Stimulated activated naive CD8-positive, alpha-beta T cell treated with anti-CD3 and anti-CD28 coated beads, Interleukin-15, amount 100 ng/mL, for 72 hours (primary cell): ENCODE measurements at regions not wholly inside any gene's neighbourhood (a gene's known extent, or its start where the extent isn't known, plus 50 kb on each side); places are given as distances from the start of the nearest gene placed in this dataset.

Experiments used
- ATAC-seq: fragments of 150-1000 bp; cut with Tn5 transposase; 2 replicates; pipeline ENCODE4 v1.10.0; 2021; ENCODE audit warnings: mild to moderate bottlenecking, moderate library complexity
- DNase-seq, 2 donors: peaks; one replicate each; pipeline ENCODE4 v3.0.0; 2021 to 2022
- H3K27ac Mint-ChIP-seq, 2 donors: one replicate each; pipeline ENCODE4 v1.8.0; 2022; ENCODE audit warnings: mild to moderate bottlenecking in 2 of 2, mixed read lengths in 2 of 2, moderate library complexity in 2 of 2
- H3K27me3 Mint-ChIP-seq: one replicate; pipeline ENCODE4 v1.8.0; 2022; ENCODE audit warnings: mixed read lengths
- H3K4me1 Mint-ChIP-seq: one replicate; pipeline ENCODE4 v1.8.0; 2022; ENCODE audit warnings: mild to moderate bottlenecking, mixed read lengths
- H3K4me3 Mint-ChIP-seq, 2 donors: one replicate each; pipeline ENCODE4 v1.8.0; 2022; ENCODE audit warnings: mild to moderate bottlenecking in 2 of 2, mixed read lengths in 2 of 2, moderate library complexity in 1 of 2
- H3K9me3 Mint-ChIP-seq, 2 donors: one replicate each; pipeline ENCODE4 v1.8.0; 2022; ENCODE audit warnings: mixed read lengths in 2 of 2

GRCh38 chr3:137347817-137348368 is 390.1 kb downstream of the IL20RB start:
- no peak for DNase-seq
- ATAC-seq, result no peak
- no peak overlapping the region for H3K27ac Mint-ChIP-seq
- H3K9me3 Mint-ChIP-seq, result peaks cover 16 to 19% of the 10 kb centered on the region in 2 donors
- no peaks in the 10 kb centered on the region for H3K4me1 Mint-ChIP-seq
- no peaks in the 10 kb centered on the region for H3K27me3 Mint-ChIP-seq
- H3K4me3 Mint-ChIP-seq, result no peak overlapping the region

GRCh38 chr3:137348936-137349335 is 391.2 kb downstream of the IL20RB start:
- Mint-ChIP-seq H3K4me1 (no peaks in the 10 kb centered on the region), H3K27me3 (no peaks in the 10 kb centered on the region)
- ATAC-seq, result no peak

GRCh38 chr3:137349557-137350348 is 392.0 kb downstream of the IL20RB start:
- Mint-ChIP-seq H3K4me1 (no peaks in the 10 kb centered on the region), H3K27me3 (no peaks in the 10 kb centered on the region), H3K9me3 (peaks cover 12 to 16% of the 10 kb centered on the region in 2 donors), H3K27ac (no peak overlapping the region), H3K4me3 (no peak overlapping the region)
- DNase-seq (no peak), ATAC-seq (no peak)

More at GRCh38 chr3:137348936-137349335, 391.2 kb downstream of the IL20RB start:
- Mint-ChIP-seq H3K4me3 (no peak overlapping the region), H3K9me3 (peaks cover 12 to 16% of the 10 kb centered on the region in 2 donors), H3K27ac (no peak overlapping the region)
- DNase-seq, result no peak

GRCh38 chr3:137360531-137361201 is 402.9 kb downstream of the IL20RB start:
- Mint-ChIP-seq H3K27me3 (no peaks in the 10 kb centered on the region), H3K9me3 (peaks cover 10 to 32% of the 10 kb centered on the region in 2 donors), H3K4me3 (no peak overlapping the region), H3K4me1 (no peaks in the 10 kb centered on the region), H3K27ac (no peak overlapping the region)
- DNase-seq (no peak), ATAC-seq (no peak)

- no peak overlapping the region for H3K27ac Mint-ChIP-seq
- H3K9me3 Mint-ChIP-seq, result peaks cover 10 to 17% of the 10 kb centered on the region in 2 donors
- DNase-seq (no peak), ATAC-seq (no peak)
- no peaks in the 10 kb centered on the region for H3K27me3 Mint-ChIP-seq
- no peaks in the 10 kb centered on the region for H3K4me1 Mint-ChIP-seq
- H3K4me3 Mint-ChIP-seq, result no peak overlapping the region
These were observed 382.0 kb upstream of the SOX14 start for GRCh38 chr3:137382005-137382594.

GRCh38 chr3:137385922-137386321 is 378.2 kb upstream of the SOX14 start:
- no peaks in the 10 kb centered on the region for H3K27me3 Mint-ChIP-seq
- H3K27ac Mint-ChIP-seq, result no peak overlapping the region
- H3K4me1 Mint-ChIP-seq, result no peaks in the 10 kb centered on the region
- peaks cover 12 to 14% of the 10 kb centered on the region in 2 donors for H3K9me3 Mint-ChIP-seq
- DNase-seq (no peak), ATAC-seq (no peak)
- H3K4me3 Mint-ChIP-seq, result no peak overlapping the region

GRCh38 chr3:137409584-137409983 is 354.5 kb upstream of the SOX14 start:
- Mint-ChIP-seq H3K4me1 (no peaks in the 10 kb centered on the region), H3K27ac (no peak overlapping the region), H3K9me3 (peaks cover 4 to 7% of the 10 kb centered on the region in 2 donors), H3K27me3 (no peaks in the 10 kb centered on the region), H3K4me3 (no peak overlapping the region)
- DNase-seq (no peak), ATAC-seq (no peak)

- Mint-ChIP-seq H3K27ac (no peak overlapping the region), H3K4me3 (no peak overlapping the region), H3K27me3 (no peaks in the 10 kb centered on the region), H3K4me1 (no peaks in the 10 kb centered on the region), H3K9me3 (peaks cover 4 to 7% of the 10 kb centered on the region in 2 donors)
- ATAC-seq, result no peak
- DNase-seq, result no peak
These were observed 354.1 kb upstream of the SOX14 start for GRCh38 chr3:137410028-137410427.

GRCh38 chr3:137420198-137420995 is 343.7 kb upstream of the SOX14 start:
- Mint-ChIP-seq H3K27ac (no peak overlapping the region), H3K9me3 (peaks cover 31% of the 10 kb centered on the region in 2 donors), H3K4me1 (no peaks in the 10 kb centered on the region), H3K4me3 (no peak overlapping the region), H3K27me3 (no peaks in the 10 kb centered on the region)
- DNase-seq (no peak), ATAC-seq (no peak)

GRCh38 chr3:137438561-137438960 is 325.6 kb upstream of the SOX14 start:
- H3K9me3 Mint-ChIP-seq, result peaks cover 7 to 14% of the 10 kb centered on the region in 2 donors
- ATAC-seq, result no peak
- no peak overlapping the region for H3K27ac Mint-ChIP-seq
- H3K27me3 Mint-ChIP-seq, result no peaks in the 10 kb centered on the region
- no peak overlapping the region for H3K4me3 Mint-ChIP-seq
- no peaks in the 10 kb centered on the region for H3K4me1 Mint-ChIP-seq
- no peak for DNase-seq

- ATAC-seq (no peak), DNase-seq (no peak)
- Mint-ChIP-seq H3K9me3 (peaks cover 0 to 10% of the 10 kb centered on the region in 2 donors), H3K4me1 (no peaks in the 10 kb centered on the region), H3K4me3 (no peak overlapping the region), H3K27me3 (no peaks in the 10 kb centered on the region), H3K27ac (no peak overlapping the region)
These were observed 303.2 kb upstream of the SOX14 start for GRCh38 chr3:137460944-137461343.

GRCh38 chr3:137463131-137463530 is 301.0 kb upstream of the SOX14 start:
- H3K4me1 Mint-ChIP-seq, result no peaks in the 10 kb centered on the region
- H3K9me3 Mint-ChIP-seq, result peaks cover 0 to 10% of the 10 kb centered on the region in 2 donors
- DNase-seq, result no peak
- H3K27me3 Mint-ChIP-seq, result no peaks in the 10 kb centered on the region
- H3K4me3 Mint-ChIP-seq, result no peak overlapping the region
- H3K27ac Mint-ChIP-seq, result no peak overlapping the region
- no peak for ATAC-seq

GRCh38 chr3:137464341-137464740 is 299.8 kb upstream of the SOX14 start:
- Mint-ChIP-seq H3K9me3 (peaks cover 0 to 10% of the 10 kb centered on the region in 2 donors), H3K4me3 (no peak overlapping the region), H3K27ac (no peak overlapping the region), H3K4me1 (no peaks in the 10 kb centered on the region), H3K27me3 (no peaks in the 10 kb centered on the region)
- ATAC-seq (no peak), DNase-seq (no peak)

GRCh38 chr3:137468446-137468845 is 295.7 kb upstream of the SOX14 start:
- no peaks in the 10 kb centered on the region for H3K4me1 Mint-ChIP-seq
- no peak overlapping the region for H3K27ac Mint-ChIP-seq
- no peaks in the 10 kb centered on the region for H3K9me3 Mint-ChIP-seq
- ATAC-seq (no peak), DNase-seq (no peak)
- no peak overlapping the region for H3K4me3 Mint-ChIP-seq
- no peaks in the 10 kb centered on the region for H3K27me3 Mint-ChIP-seq

GRCh38 chr3:137469263-137469662 is 294.9 kb upstream of the SOX14 start:
- no peaks in the 10 kb centered on the region for H3K27me3 Mint-ChIP-seq
- no peak overlapping the region for H3K27ac Mint-ChIP-seq
- H3K9me3 Mint-ChIP-seq, result no peaks in the 10 kb centered on the region
- DNase-seq, result no peak
- ATAC-seq, result no peak
- H3K4me3 Mint-ChIP-seq, result no peak overlapping the region
- no peaks in the 10 kb centered on the region for H3K4me1 Mint-ChIP-seq
